ENCODE measurements at regions not wholly inside any gene's neighbourhood (a gene's known extent, or its start where the extent isn't known, plus 50 kb on each side); places are given as distances from the start of the nearest gene placed in this dataset.
"Not testable (repeated sequence)": the region's sequence is repeated elsewhere in the genome, so short reads cannot be mapped to it uniquely, and the experiment has no call there.

- Histone ChIP-seq H3K36me3 (no peaks in the 10 kb centered on the region), H3K27me3 (no peaks in the 10 kb centered on the region), H3K9me3 (no peaks in the 10 kb centered on the region), H3K4me1 (no peaks in the 10 kb centered on the region), H3K4me3 (ENCODE audit: low read depth, low read length) (no peak overlapping the region)
- no peak for TF ChIP-seq CTCF (IDR thresholded peaks at IDR 0.05; ENCODE audit: low read depth, low read length)
- DNase-seq, result no peak
Observed at GRCh38 chr1:232142403-232143314, 487.3 kb downstream of the SIPA1L2 start.

GRCh38 chr1:232141167-232141448 lies 488.8 kb downstream of the SIPA1L2 start:
- not testable (repeated sequence) for H3K36me3 ChIP-seq; H3K9me3 ChIP-seq; H3K27me3 ChIP-seq; DNase-seq; H3K4me1 ChIP-seq; H3K4me3 ChIP-seq (ENCODE audit: low read depth, low read length)

- no peak for TF ChIP-seq CTCF (IDR thresholded peaks at IDR 0.05; ENCODE audit: low read depth, low read length)
- Histone ChIP-seq H3K9me3 (no peaks in the 10 kb centered on the region), H3K4me3 (ENCODE audit: low read depth, low read length) (no peak overlapping the region), H3K36me3 (no peaks in the 10 kb centered on the region), H3K27me3 (no peaks in the 10 kb centered on the region), H3K4me1 (no peaks in the 10 kb centered on the region)
- DNase-seq, result no peak
Observed at GRCh38 chr1:232140419-232141166, 489.3 kb downstream of the SIPA1L2 start.

- no peak for TF ChIP-seq CTCF (IDR thresholded peaks at IDR 0.05; ENCODE audit: low read depth, low read length)
- Histone ChIP-seq H3K27me3 (no peaks in the 10 kb centered on the region), H3K9me3 (no peaks in the 10 kb centered on the region), H3K4me1 (no peaks in the 10 kb centered on the region), H3K4me3 (ENCODE audit: low read depth, low read length) (no peak overlapping the region), H3K36me3 (no peaks in the 10 kb centered on the region)
- DNase-seq, result no peak
Observed at GRCh38 chr1:232139444-232139843, 490.5 kb downstream of the SIPA1L2 start.

- H3K4me1 ChIP-seq, result no peaks in the 10 kb centered on the region
Observed at GRCh38 chr1:232138044-232138443, 491.9 kb downstream of the SIPA1L2 start.

GRCh38 chr1:232137066-232137465 lies 492.9 kb downstream of the SIPA1L2 start:
- no peak overlapping the region for H3K4me3 ChIP-seq (ENCODE audit: low read depth, low read length)
- DNase-seq, result no peak
- no peaks in the 10 kb centered on the region for H3K4me1 ChIP-seq
- no peak for TF ChIP-seq CTCF (IDR thresholded peaks at IDR 0.05; ENCODE audit: low read depth, low read length)
- H3K27me3 ChIP-seq, result no peaks in the 10 kb centered on the region
- H3K36me3 ChIP-seq, result no peaks in the 10 kb centered on the region
- no peaks in the 10 kb centered on the region for H3K9me3 ChIP-seq

More at GRCh38 chr1:232138044-232138443, 491.9 kb downstream of the SIPA1L2 start:
- no peaks in the 10 kb centered on the region for H3K9me3 ChIP-seq
- no peak for TF ChIP-seq CTCF (IDR thresholded peaks at IDR 0.05; ENCODE audit: low read depth, low read length)
- DNase-seq, result no peak
- no peaks in the 10 kb centered on the region for H3K36me3 ChIP-seq
- no peaks in the 10 kb centered on the region for H3K27me3 ChIP-seq
- H3K4me3 ChIP-seq (ENCODE audit: low read depth, low read length), result no peak overlapping the region
